Upper lobe of right lung (tissue), 1 donor: ENCODE measurements at regions not wholly inside any gene's neighbourhood (a gene's known extent, or its start where the extent isn't known, plus 50 kb on each side); places are given as distances from the start of the nearest gene placed in this dataset.

Source experiments
- ATAC-seq: fragments of 200-7000 bp; cut with Tn5 transposase; one replicate; pipeline ENCODE4 v1.9.1; 2020; ENCODE audit warnings: mild to moderate bottlenecking, moderate library complexity
- DNase-seq: peaks from one replicate; pipeline ENCODE4 v3.0.0-alpha.2; 2020
- H3K27ac ChIP-seq: fragments of 200-600 bp; one replicate; pipeline ENCODE4 v1.8.0; 2022
- H3K27me3 ChIP-seq: fragments of 200-600 bp; one replicate; pipeline ENCODE4 v1.8.0; 2022; ENCODE audit warnings: mild to moderate bottlenecking
- H3K36me3 ChIP-seq: fragments of 200-600 bp; one replicate; pipeline ENCODE4 v1.8.0; 2022
- H3K4me1 ChIP-seq: fragments of 200-600 bp; one replicate; pipeline ENCODE4 v1.8.0; 2022
- H3K4me3 ChIP-seq: fragments of 200-600 bp; one replicate; pipeline ENCODE4 v1.8.0; 2022; ENCODE audit warnings: mild to moderate bottlenecking
- H3K9me3 ChIP-seq: fragments of 200-600 bp; one replicate; pipeline ENCODE4 v1.8.0; 2022
- intact Hi-C: fragments of 100-400 bp; cut with DNase I; formaldehyde crosslinking; loops from one replicate; pipeline ENCODE4 v1.11.0; 2022
- TF ChIP-seq, protein P1 (sequence below): fragments of 200-600 bp; IDR thresholded peaks from one replicate; pipeline ENCODE4 v1.8.0; 2022; ENCODE audit warnings: antibody characterized with exemption
- donor health status: DM: no; HTN: yes; CAD: no; lungs with severe emphysema.

DNA sequence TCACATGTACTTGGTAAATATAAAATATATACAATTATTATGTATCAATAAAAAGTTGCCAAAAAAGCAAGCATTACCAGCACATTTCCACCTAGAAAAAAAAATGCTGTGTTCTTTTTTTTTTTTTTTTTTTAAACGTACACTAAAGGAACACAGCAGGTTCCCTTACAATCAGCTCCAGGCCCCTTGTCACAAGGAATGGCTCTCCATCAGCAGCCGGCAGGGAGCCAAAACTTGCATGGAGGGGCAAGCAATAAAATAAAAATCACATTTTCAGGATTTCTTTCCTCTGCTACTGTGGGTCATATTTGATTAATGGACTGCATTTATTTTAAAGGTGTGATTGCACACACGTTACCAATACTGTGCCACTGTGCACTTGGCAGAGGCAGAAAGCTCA, 460.3 kb downstream of the GPAT3 start:
- no peak for DNase-seq
- Histone ChIP-seq H3K4me3 (no peak overlapping the region), H3K27me3 (no peaks in the 10 kb centered on the region), H3K36me3 (no peaks in the 10 kb centered on the region), H3K4me1 (no peaks in the 10 kb centered on the region), H3K9me3 (no peaks in the 10 kb centered on the region), H3K27ac (no peak overlapping the region)
- TF ChIP-seq, protein P1, sequence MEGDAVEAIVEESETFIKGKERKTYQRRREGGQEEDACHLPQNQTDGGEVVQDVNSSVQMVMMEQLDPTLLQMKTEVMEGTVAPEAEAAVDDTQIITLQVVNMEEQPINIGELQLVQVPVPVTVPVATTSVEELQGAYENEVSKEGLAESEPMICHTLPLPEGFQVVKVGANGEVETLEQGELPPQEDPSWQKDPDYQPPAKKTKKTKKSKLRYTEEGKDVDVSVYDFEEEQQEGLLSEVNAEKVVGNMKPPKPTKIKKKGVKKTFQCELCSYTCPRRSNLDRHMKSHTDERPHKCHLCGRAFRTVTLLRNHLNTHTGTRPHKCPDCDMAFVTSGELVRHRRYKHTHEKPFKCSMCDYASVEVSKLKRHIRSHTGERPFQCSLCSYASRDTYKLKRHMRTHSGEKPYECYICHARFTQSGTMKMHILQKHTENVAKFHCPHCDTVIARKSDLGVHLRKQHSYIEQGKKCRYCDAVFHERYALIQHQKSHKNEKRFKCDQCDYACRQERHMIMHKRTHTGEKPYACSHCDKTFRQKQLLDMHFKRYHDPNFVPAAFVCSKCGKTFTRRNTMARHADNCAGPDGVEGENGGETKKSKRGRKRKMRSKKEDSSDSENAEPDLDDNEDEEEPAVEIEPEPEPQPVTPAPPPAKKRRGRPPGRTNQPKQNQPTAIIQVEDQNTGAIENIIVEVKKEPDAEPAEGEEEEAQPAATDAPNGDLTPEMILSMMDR: no peak
- intact Hi-C loops: no loop called here
- ATAC-seq: no peak

DNA sequence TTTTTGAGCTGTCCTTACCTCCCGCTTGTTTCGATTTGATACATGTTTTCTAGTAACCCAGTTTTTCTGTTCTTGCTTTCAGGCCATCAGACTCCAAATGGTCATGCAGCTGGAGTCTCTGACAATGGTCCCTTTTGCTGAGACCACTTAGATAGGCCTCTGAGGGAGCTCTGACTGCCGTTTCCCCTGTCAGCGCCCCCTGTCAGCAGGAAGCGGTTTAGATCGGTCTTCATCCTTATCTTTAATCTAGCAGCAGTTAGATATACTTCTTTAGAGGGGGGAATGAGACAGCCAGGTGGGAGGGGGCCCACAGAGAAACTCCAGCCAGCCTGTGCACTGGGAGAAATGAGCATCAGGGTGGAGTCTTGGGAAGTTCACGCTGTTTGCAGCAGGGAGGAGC, 457.9 kb downstream of the GPAT3 start:
- no peaks in the 10 kb centered on the region for H3K4me1 ChIP-seq
- DNase-seq (no peak), ATAC-seq (no peak)
- intact Hi-C loops: no loop called here
- no peaks in the 10 kb centered on the region for H3K9me3 ChIP-seq
- TF ChIP-seq, protein P1: no peak
- no peak overlapping the region for H3K4me3 ChIP-seq
- no peaks in the 10 kb centered on the region for H3K27me3 ChIP-seq
- H3K36me3 ChIP-seq: no peaks in the 10 kb centered on the region
- H3K27ac ChIP-seq: no peak overlapping the region

DNA sequence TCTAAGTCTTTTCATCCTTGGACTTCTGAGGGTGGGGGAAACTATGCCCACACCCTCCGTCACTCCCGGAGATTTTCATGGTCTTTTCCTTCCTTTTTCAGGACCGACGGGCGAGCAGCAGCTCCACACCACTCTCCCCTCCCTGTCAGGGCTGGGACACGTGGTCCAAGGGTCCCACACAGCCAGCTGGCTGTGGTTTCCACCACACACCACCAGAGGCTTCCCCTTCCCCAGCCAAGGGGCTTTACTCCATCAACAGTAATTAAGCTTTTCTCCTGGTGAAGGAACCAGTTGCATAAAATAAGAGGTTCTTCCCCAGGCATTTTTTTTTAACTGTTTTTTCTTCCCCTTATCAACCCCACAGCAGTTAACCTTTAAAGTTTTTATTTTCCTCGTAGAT, 453.9 kb downstream of the GPAT3 start:
- H3K36me3 ChIP-seq: no peaks in the 10 kb centered on the region

DNA sequence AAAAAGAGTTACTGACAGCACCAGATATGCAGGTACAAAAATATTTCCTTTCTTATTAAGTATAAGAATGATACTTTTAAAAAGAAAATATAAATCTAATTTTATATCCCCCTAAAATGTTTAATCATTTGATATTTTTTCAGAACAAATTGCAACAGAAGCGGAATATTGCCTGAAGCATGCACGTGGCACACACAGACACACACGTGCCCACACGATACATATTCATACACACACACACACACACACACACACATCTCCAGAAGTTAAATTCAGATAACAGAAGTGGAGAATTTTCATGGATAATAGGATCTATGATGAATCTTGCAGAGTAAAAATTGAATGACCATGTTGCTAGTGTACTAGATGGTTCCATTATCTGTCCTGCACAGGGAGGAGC, 445.2 kb downstream of the GPAT3 start:
- DNase-seq: no peak
- H3K27ac ChIP-seq: no peak overlapping the region
- H3K9me3 ChIP-seq: no peaks in the 10 kb centered on the region
- no peaks in the 10 kb centered on the region for H3K27me3 ChIP-seq
- TF ChIP-seq, protein P1: no peak
- ATAC-seq: no peak
- no peaks in the 10 kb centered on the region for H3K36me3 ChIP-seq
- intact Hi-C loops: no loop called here
- no peak overlapping the region for H3K4me3 ChIP-seq
- H3K4me1 ChIP-seq: no peaks in the 10 kb centered on the region

More for the DNA sequence above, 453.9 kb downstream of the GPAT3 start:
- Histone ChIP-seq H3K27ac (no peak overlapping the region), H3K9me3 (no peaks in the 10 kb centered on the region), H3K27me3 (no peaks in the 10 kb centered on the region), H3K4me1 (no peaks in the 10 kb centered on the region), H3K4me3 (no peak overlapping the region)
- DNase-seq (no peak), ATAC-seq (no peak)
- TF ChIP-seq, protein P1: no peak
- intact Hi-C loops: no loop called here

DNA sequence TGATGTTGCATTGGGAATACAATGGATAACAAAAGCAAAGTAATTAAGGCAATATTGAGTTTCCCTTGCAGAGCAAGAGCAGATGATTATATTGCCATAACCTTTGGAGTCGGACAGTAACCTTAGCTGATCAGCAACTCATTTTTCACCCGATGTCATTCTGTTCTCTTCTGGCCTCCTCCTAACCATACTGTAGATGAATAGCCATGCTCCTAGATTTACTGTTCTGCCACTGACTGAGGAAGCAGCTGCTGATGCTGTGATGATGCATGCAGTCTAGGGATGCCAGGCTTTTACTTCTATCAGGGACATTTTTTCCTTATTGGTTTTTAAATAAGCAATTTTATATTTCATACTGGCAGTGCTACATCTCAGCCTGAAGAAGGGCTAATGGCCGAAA, 443.9 kb downstream of the GPAT3 start:
- DNase-seq (no peak), ATAC-seq (no peak)
- no peak overlapping the region for H3K27ac ChIP-seq
- intact Hi-C loops: no loop called here
- H3K4me1 ChIP-seq: no peaks in the 10 kb centered on the region
- TF ChIP-seq, protein P1: no peak
- no peaks in the 10 kb centered on the region for H3K36me3 ChIP-seq
- no peaks in the 10 kb centered on the region for H3K27me3 ChIP-seq
- no peaks in the 10 kb centered on the region for H3K9me3 ChIP-seq
- no peak overlapping the region for H3K4me3 ChIP-seq

DNA sequence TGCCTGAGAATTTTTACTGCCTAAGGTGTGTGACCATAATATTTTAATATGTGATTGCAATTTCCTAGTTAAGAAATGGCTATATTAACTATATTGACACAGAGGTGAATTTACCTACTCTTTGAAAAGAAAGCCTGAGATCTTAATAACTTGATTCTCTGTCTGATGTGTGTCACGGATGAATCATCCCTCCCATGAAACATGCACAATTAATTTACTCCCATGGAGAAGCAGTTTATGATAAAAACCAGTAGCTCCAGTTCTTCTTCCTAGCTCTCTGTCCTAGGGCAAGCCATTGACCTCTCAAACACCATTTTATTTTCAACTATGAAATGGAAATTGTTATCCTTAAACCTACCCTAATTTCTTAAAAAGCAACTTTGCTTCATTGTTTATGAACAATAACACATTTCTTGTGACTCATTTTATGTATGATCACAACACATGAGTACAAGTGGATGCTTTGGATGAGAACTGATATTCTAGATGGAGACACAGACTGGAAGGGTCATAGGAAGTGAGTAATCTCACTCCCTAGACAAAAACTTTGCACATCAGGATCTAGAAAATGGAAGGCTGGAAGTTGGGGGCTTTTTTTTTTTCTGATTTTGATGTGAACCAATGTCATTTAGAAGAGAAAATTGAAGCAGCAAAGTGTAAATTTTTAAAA, 438.3 kb downstream of the GPAT3 start:
- TF ChIP-seq, protein P1: no peak
- Histone ChIP-seq H3K9me3 (no peaks in the 10 kb centered on the region), H3K4me1 (no peaks in the 10 kb centered on the region), H3K4me3 (no peak overlapping the region), H3K27ac (no peak overlapping the region), H3K36me3 (no peaks in the 10 kb centered on the region), H3K27me3 (no peaks in the 10 kb centered on the region)
- DNase-seq: no peak
- intact Hi-C loops: no loop called here
- ATAC-seq: no peak
